Ishikawa (cell line): ENCODE measurements at regions not wholly inside any gene's neighbourhood (a gene's known extent, or its start where the extent isn't known, plus 50 kb on each side); places are given as distances from the start of the nearest gene placed in this dataset.

Source experiments
- EGR1 ChIP-seq: IDR thresholded peaks from 2 replicates; pipeline ENCODE4 v1.6.1; 2012
- EP300 ChIP-seq: IDR thresholded peaks from 2 replicates; pipeline ENCODE4 v1.6.1; 2012; ENCODE audit warnings: borderline replicate concordance
- TAF1 ChIP-seq: IDR thresholded peaks from 2 replicates; pipeline ENCODE4 v1.6.1; 2012; ENCODE audit warnings: low read depth, mild to moderate bottlenecking
- TEAD4 ChIP-seq: IDR thresholded peaks from 2 replicates; pipeline ENCODE4 v1.6.1; 2012
- YY1 ChIP-seq: IDR thresholded peaks from 2 replicates; pipeline ENCODE4 v1.6.1; 2012; ENCODE audit warnings: low read depth

- TF ChIP-seq EP300 (no peak), EGR1 (no peak), YY1 (no peak), TAF1 (no peak), TEAD4 (no peak)
Observed at GRCh38 chr17:62870552-62870971, 62.4 kb upstream of the MARCHF10 start.
